GM12872 (cell line): ENCODE measurements at regions not wholly inside any gene's neighbourhood (a gene's known extent, or its start where the extent isn't known, plus 50 kb on each side); places are given as distances from the start of the nearest gene placed in this dataset.

Experiments used
- CTCF ChIP-seq: IDR thresholded peaks from 3 replicates; pipeline ENCODE4 v1.5.1; 2011; ENCODE audit warnings: low read depth, mild to moderate bottlenecking, low read length, moderate library complexity; ENCODE audit not compliant: insufficient read depth

- no peak for TF ChIP-seq CTCF
Measured at GRCh38 chr20:12404941-12405340, 487.2 kb downstream of the BTBD3 start.

- TF ChIP-seq CTCF = no peak
Measured at GRCh38 chr20:12406978-12407377, 489.3 kb downstream of the BTBD3 start.

- no peak for TF ChIP-seq CTCF
Measured at GRCh38 chr20:12409501-12409900, 491.8 kb downstream of the BTBD3 start.

GRCh38 chr20:12410783-12411182, 493.1 kb downstream of the BTBD3 start:
- TF ChIP-seq CTCF = no peak

GRCh38 chr20:12411246-12411940, 493.7 kb downstream of the BTBD3 start:
- TF ChIP-seq CTCF = no peak

- TF ChIP-seq CTCF = no peak
Measured at GRCh38 chr20:12413116-12413515, 495.4 kb downstream of the BTBD3 start.

- TF ChIP-seq CTCF = no peak
Measured at GRCh38 chr20:12414446-12415274, 497.0 kb downstream of the BTBD3 start.
